GM18508 (cell line): ENCODE measurements at regions not wholly inside any gene's neighbourhood (a gene's known extent, or its start where the extent isn't known, plus 50 kb on each side); places are given as distances from the start of the nearest gene placed in this dataset.
"Not testable (repeated sequence)": the region's sequence is repeated elsewhere in the genome, so short reads cannot be mapped to it uniquely, and the experiment has no call there.

Experiments used
- ATAC-seq: cut with Tn5 transposase; IDR thresholded peaks from one replicate; pipeline ENCODE4 v1.9.1; 2021; ENCODE audit warnings: moderate number of reproducible peaks; ENCODE audit not compliant: insufficient read depth, unreplicated experiment

- no peak for ATAC-seq
These were observed 2138.3 kb upstream of the DEFB115 start for GRCh38 chr20:29119141-29119540.

GRCh38 chr20:29119684-29120083 lies 2137.8 kb upstream of the DEFB115 start:
- ATAC-seq: not testable (repeated sequence)

GRCh38 chr20:29120088-29120487 lies 2137.4 kb upstream of the DEFB115 start:
- ATAC-seq: not testable (repeated sequence)

GRCh38 chr20:29120575-29120974 lies 2136.9 kb upstream of the DEFB115 start:
- not testable (repeated sequence) for ATAC-seq

- not testable (repeated sequence) for ATAC-seq
These were observed 2134.7 kb upstream of the DEFB115 start for GRCh38 chr20:29122784-29123183.

- ATAC-seq: no peak
These were observed 2133.6 kb upstream of the DEFB115 start for GRCh38 chr20:29123861-29124260.
